Activated CD4-positive, alpha-beta T cell treated with anti-CD3 and anti-CD28 coated beads for 36 hours (primary cell): ENCODE measurements at regions not wholly inside any gene's neighbourhood (a gene's known extent, or its start where the extent isn't known, plus 50 kb on each side); places are given as distances from the start of the nearest gene placed in this dataset.

Experiments used
- ATAC-seq: fragments of 200-7000 bp; cut with Tn5 transposase; one replicate; pipeline ENCODE4 v1.10.0; 2021; ENCODE audit warnings: mild to moderate bottlenecking, moderate library complexity
- CTCF ChIA-PET: fragments of 350-600 bp; sonication (Branson Sonifier 250); formaldehyde crosslinking; loops from one replicate; lab custom pipeline; 2021; ENCODE audit warnings: antibody characterized with exemption; lab: Charles Lee
- POLR2A ChIA-PET: fragments of 350-600 bp; sonication (Branson Sonifier 250); formaldehyde crosslinking; loops from one replicate; lab custom pipeline; 2021; ENCODE audit warnings: antibody characterized with exemption, inconsistent platforms; lab: Charles Lee
- DNase-seq: peaks from one replicate; pipeline ENCODE4 v3.0.0-alpha.2; 2020
- H3K27ac Mint-ChIP-seq: one replicate; pipeline ENCODE4 v1.8.0; 2021; ENCODE audit warnings: mixed read lengths
- H3K27me3 Mint-ChIP-seq: one replicate; pipeline ENCODE4 v1.8.0; 2021; ENCODE audit warnings: mixed read lengths
- H3K36me3 Mint-ChIP-seq: one replicate; pipeline ENCODE4 v1.8.0; 2021; ENCODE audit warnings: low read depth, mixed read lengths
- H3K4me1 Mint-ChIP-seq: one replicate; pipeline ENCODE4 v1.8.0; 2021; ENCODE audit warnings: mixed read lengths
- H3K4me3 Mint-ChIP-seq: one replicate; pipeline ENCODE4 v1.8.0; 2021; ENCODE audit warnings: mild to moderate bottlenecking, moderate library complexity, mixed read lengths
- H3K9me3 Mint-ChIP-seq: one replicate; pipeline ENCODE4 v1.8.0; 2021; ENCODE audit warnings: low read depth, mixed read lengths
- intact Hi-C, 2 experiments: fragments of 100-400 bp; cut with DNase I in 1 of 2; cut with micrococcal nuclease in 1 of 2; formaldehyde crosslinking; loops; one replicate each; pipeline versions ENCODE4 v1.14.2 to v1.15.1; 2022 to 2024; cut with DNase I, micrococcal nuclease

- no peaks in the 10 kb centered on the region for H3K4me1 Mint-ChIP-seq
- POLR2A ChIA-PET, result no interaction called here
- DNase-seq (no peak), ATAC-seq (no peak)
- peaks cover 1% of the 10 kb centered on the region for H3K27me3 Mint-ChIP-seq
- H3K9me3 Mint-ChIP-seq, result no peaks in the 10 kb centered on the region
- no peak overlapping the region for H3K4me3 Mint-ChIP-seq
- no peak overlapping the region for H3K27ac Mint-ChIP-seq
- no peaks in the 10 kb centered on the region for H3K36me3 Mint-ChIP-seq
- CTCF ChIA-PET, result no interaction called here
- intact Hi-C loops, result no loop called here
Measured at GRCh38 chr15:98123834-98124233, 163.3 kb downstream of the ARRDC4 start.

- ChIA-PET CTCF (no interaction called here), POLR2A (no interaction called here)
- H3K9me3 Mint-ChIP-seq, result no peaks in the 10 kb centered on the region
- intact Hi-C loops, result no loop called here
- ATAC-seq (no peak), DNase-seq (no peak)
- no peak overlapping the region for H3K4me3 Mint-ChIP-seq
- no peaks in the 10 kb centered on the region for H3K4me1 Mint-ChIP-seq
- H3K27me3 Mint-ChIP-seq, result peaks cover 1% of the 10 kb centered on the region
- H3K27ac Mint-ChIP-seq, result no peak overlapping the region
- no peaks in the 10 kb centered on the region for H3K36me3 Mint-ChIP-seq
Measured at GRCh38 chr15:98124581-98124980, 164.1 kb downstream of the ARRDC4 start.

- H3K4me1 Mint-ChIP-seq, result no peaks in the 10 kb centered on the region
- DNase-seq (no peak), ATAC-seq (no peak)
- no peaks in the 10 kb centered on the region for H3K36me3 Mint-ChIP-seq
- H3K27ac Mint-ChIP-seq, result no peak overlapping the region
- peaks cover 3% of the 10 kb centered on the region for H3K27me3 Mint-ChIP-seq
- H3K4me3 Mint-ChIP-seq, result no peak overlapping the region
- intact Hi-C loops, result no loop called here
- H3K9me3 Mint-ChIP-seq, result no peaks in the 10 kb centered on the region
- ChIA-PET POLR2A (no interaction called here), CTCF (no interaction called here)
Measured at GRCh38 chr15:98126326-98127085, 166.0 kb downstream of the ARRDC4 start.

- no peak overlapping the region for H3K4me3 Mint-ChIP-seq
- ATAC-seq (no peak), DNase-seq (no peak)
- intact Hi-C loops, result no loop called here
- H3K36me3 Mint-ChIP-seq, result no peaks in the 10 kb centered on the region
- ChIA-PET CTCF (no interaction called here), POLR2A (no interaction called here)
- H3K4me1 Mint-ChIP-seq, result no peaks in the 10 kb centered on the region
- peaks cover 4% of the 10 kb centered on the region for H3K27me3 Mint-ChIP-seq
- H3K9me3 Mint-ChIP-seq, result no peaks in the 10 kb centered on the region
- H3K27ac Mint-ChIP-seq, result no peak overlapping the region
Measured at GRCh38 chr15:98127586-98127985, 167.1 kb downstream of the ARRDC4 start.

GRCh38 chr15:98131924-98132323 is 171.4 kb downstream of the ARRDC4 start:
- H3K4me3 Mint-ChIP-seq, result no peak overlapping the region
- ATAC-seq, result no peak
- peaks cover 4% of the 10 kb centered on the region for H3K27me3 Mint-ChIP-seq
- no peak for DNase-seq
- H3K9me3 Mint-ChIP-seq, result no peaks in the 10 kb centered on the region
- ChIA-PET POLR2A (no interaction called here), CTCF (no interaction called here)
- H3K4me1 Mint-ChIP-seq, result no peaks in the 10 kb centered on the region
- no peak overlapping the region for H3K27ac Mint-ChIP-seq
- intact Hi-C loops, result no loop called here
- no peaks in the 10 kb centered on the region for H3K36me3 Mint-ChIP-seq

- ChIA-PET CTCF (interaction anchor here (0.6 kb wide), 1 partner anchor 15 kb away, joined by 3 read pairs; no protein-coding TSS in a partner anchor), POLR2A (no interaction called here)
- H3K4me1 Mint-ChIP-seq, result peaks cover 8% of the 10 kb centered on the region
- H3K36me3 Mint-ChIP-seq, result no peaks in the 10 kb centered on the region
- intact Hi-C loops, result no loop called here
- no peak for DNase-seq
- H3K4me3 Mint-ChIP-seq, result no peak overlapping the region
- ATAC-seq, result no peak
- H3K27me3 Mint-ChIP-seq, result peaks cover 3% of the 10 kb centered on the region
- no peaks in the 10 kb centered on the region for H3K9me3 Mint-ChIP-seq
- H3K27ac Mint-ChIP-seq, result no peak overlapping the region
Measured at GRCh38 chr15:98134905-98135304, 174.4 kb downstream of the ARRDC4 start.

GRCh38 chr15:98138910-98139309 is 178.4 kb downstream of the ARRDC4 start:
- no peak for ATAC-seq
- Mint-ChIP-seq H3K4me3 (no peak overlapping the region), H3K9me3 (no peaks in the 10 kb centered on the region), H3K27me3 (no peaks in the 10 kb centered on the region), H3K4me1 (peaks cover 8% of the 10 kb centered on the region), H3K36me3 (no peaks in the 10 kb centered on the region), H3K27ac (no peak overlapping the region)
- ChIA-PET CTCF (no interaction called here), POLR2A (no interaction called here)
- intact Hi-C loops, result no loop called here
- DNase-seq, result no peak

GRCh38 chr15:98139337-98139736 is 178.8 kb downstream of the ARRDC4 start:
- Mint-ChIP-seq H3K4me3 (no peak overlapping the region), H3K27ac (no peak overlapping the region), H3K36me3 (no peaks in the 10 kb centered on the region), H3K9me3 (no peaks in the 10 kb centered on the region), H3K27me3 (no peaks in the 10 kb centered on the region), H3K4me1 (peaks cover 8% of the 10 kb centered on the region)
- ChIA-PET CTCF (no interaction called here), POLR2A (no interaction called here)
- no peak for ATAC-seq
- DNase-seq, result no peak
- intact Hi-C loops, result no loop called here

GRCh38 chr15:98142572-98142971 is 182.1 kb downstream of the ARRDC4 start:
- Mint-ChIP-seq H3K27ac (no peak overlapping the region), H3K4me3 (no peak overlapping the region), H3K27me3 (no peaks in the 10 kb centered on the region), H3K36me3 (no peaks in the 10 kb centered on the region), H3K9me3 (no peaks in the 10 kb centered on the region), H3K4me1 (peaks cover 8% of the 10 kb centered on the region)
- no peak for DNase-seq
- ChIA-PET CTCF (no interaction called here), POLR2A (no interaction called here)
- ATAC-seq, result no peak
- intact Hi-C loops, result no loop called here

- POLR2A ChIA-PET, result no interaction called here
- DNase-seq (no peak), ATAC-seq (no peak)
- H3K27ac Mint-ChIP-seq, result no peak overlapping the region
- no peaks in the 10 kb centered on the region for H3K27me3 Mint-ChIP-seq
- CTCF ChIA-PET, result no interaction called here
- H3K4me3 Mint-ChIP-seq, result no peak overlapping the region
- no peaks in the 10 kb centered on the region for H3K9me3 Mint-ChIP-seq
- intact Hi-C loops, result no loop called here
- H3K36me3 Mint-ChIP-seq, result no peaks in the 10 kb centered on the region
- H3K4me1 Mint-ChIP-seq, result peaks cover 8% of the 10 kb centered on the region
Measured at GRCh38 chr15:98143116-98143515, 182.6 kb downstream of the ARRDC4 start.

- POLR2A ChIA-PET, result no interaction called here
- no peaks in the 10 kb centered on the region for H3K9me3 Mint-ChIP-seq
- intact Hi-C loops, result no loop called here
- no peak for ATAC-seq
- no peak overlapping the region for H3K4me3 Mint-ChIP-seq
- DNase-seq, result no peak
- H3K4me1 Mint-ChIP-seq, result peaks cover 4% of the 10 kb centered on the region
- H3K27ac Mint-ChIP-seq, result no peak overlapping the region
- H3K36me3 Mint-ChIP-seq, result no peaks in the 10 kb centered on the region
- CTCF ChIA-PET, result no interaction called here
- no peaks in the 10 kb centered on the region for H3K27me3 Mint-ChIP-seq
Measured at GRCh38 chr15:98144388-98144787, 183.9 kb downstream of the ARRDC4 start.

GRCh38 chr15:98146031-98146820 is 185.7 kb downstream of the ARRDC4 start:
- H3K27me3 Mint-ChIP-seq, result no peaks in the 10 kb centered on the region
- no peaks in the 10 kb centered on the region for H3K4me1 Mint-ChIP-seq
- no peaks in the 10 kb centered on the region for H3K36me3 Mint-ChIP-seq
- POLR2A ChIA-PET, result no interaction called here
- no peak for DNase-seq
- intact Hi-C loops, result no loop called here
- H3K4me3 Mint-ChIP-seq, result no peak overlapping the region
- no peaks in the 10 kb centered on the region for H3K9me3 Mint-ChIP-seq
- ATAC-seq, result no peak
- no peak overlapping the region for H3K27ac Mint-ChIP-seq
- CTCF ChIA-PET, result no interaction called here
